Testis (tissue), 2 donors: ENCODE measurements at regions not wholly inside any gene's neighbourhood (a gene's known extent, or its start where the extent isn't known, plus 50 kb on each side); places are given as distances from the start of the nearest gene placed in this dataset.

Experiments
- POLR2A ChIP-seq: fragments of 450-650 bp; IDR thresholded peaks from one replicate; pipeline ENCODE4 v1.6.1; 2017; ENCODE audit warnings: antibody characterized with exemption, mild to moderate bottlenecking, moderate library complexity
- TF ChIP-seq, protein P1 (sequence below), 3 experiments: fragments of 450-650 bp in 2 of 3; fragments of 200-600 bp in 1 of 3; sonication (generic) in 1 of 3; IDR thresholded peaks; one replicate each; pipeline ENCODE4 v1.5.1; 2016 to 2019; ENCODE audit warnings: antibody characterized with exemption in 3 of 3, mild to moderate bottlenecking in 2 of 3, moderate library complexity in 1 of 3

DNA sequence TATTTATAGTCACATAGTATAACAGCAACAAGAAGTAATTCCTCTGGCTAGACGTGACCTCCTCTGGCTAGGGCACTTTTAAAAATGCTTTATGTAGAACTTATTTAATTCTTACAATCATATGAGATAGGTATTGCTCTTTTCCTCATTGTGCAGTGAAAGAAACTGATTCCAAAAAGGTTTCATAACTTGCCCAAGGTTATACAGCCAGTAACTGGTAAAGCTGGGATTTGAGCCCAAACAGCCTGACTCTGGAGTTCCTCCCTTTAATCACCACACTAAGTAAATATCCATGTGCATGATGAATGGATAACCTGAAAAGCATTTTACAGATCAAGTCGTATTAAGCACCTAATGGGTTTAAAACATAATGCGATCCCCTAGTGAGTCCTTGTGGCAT is 214.6 kb downstream of the PRL start:
- TF ChIP-seq, protein P1, sequence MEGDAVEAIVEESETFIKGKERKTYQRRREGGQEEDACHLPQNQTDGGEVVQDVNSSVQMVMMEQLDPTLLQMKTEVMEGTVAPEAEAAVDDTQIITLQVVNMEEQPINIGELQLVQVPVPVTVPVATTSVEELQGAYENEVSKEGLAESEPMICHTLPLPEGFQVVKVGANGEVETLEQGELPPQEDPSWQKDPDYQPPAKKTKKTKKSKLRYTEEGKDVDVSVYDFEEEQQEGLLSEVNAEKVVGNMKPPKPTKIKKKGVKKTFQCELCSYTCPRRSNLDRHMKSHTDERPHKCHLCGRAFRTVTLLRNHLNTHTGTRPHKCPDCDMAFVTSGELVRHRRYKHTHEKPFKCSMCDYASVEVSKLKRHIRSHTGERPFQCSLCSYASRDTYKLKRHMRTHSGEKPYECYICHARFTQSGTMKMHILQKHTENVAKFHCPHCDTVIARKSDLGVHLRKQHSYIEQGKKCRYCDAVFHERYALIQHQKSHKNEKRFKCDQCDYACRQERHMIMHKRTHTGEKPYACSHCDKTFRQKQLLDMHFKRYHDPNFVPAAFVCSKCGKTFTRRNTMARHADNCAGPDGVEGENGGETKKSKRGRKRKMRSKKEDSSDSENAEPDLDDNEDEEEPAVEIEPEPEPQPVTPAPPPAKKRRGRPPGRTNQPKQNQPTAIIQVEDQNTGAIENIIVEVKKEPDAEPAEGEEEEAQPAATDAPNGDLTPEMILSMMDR (IDR thresholded peaks at IDR 0.05), result no peak
- TF ChIP-seq POLR2A, result no peak
